SK-N-SH (cell line): ENCODE measurements at regions not wholly inside any gene's neighbourhood (a gene's known extent, or its start where the extent isn't known, plus 50 kb on each side); places are given as distances from the start of the nearest gene placed in this dataset.

Source experiments
- CTCF ChIA-PET: fragments of 300-600, 350-600 bp; formaldehyde crosslinking; extraction: SDS; loops from one replicate; lab custom pipeline; 2021; lab: Yijun Ruan, JAX
- POLR2A ChIA-PET: fragments of 350-600 bp; sonication (Branson Sonifier 250); formaldehyde crosslinking; extraction: SDS; loops from one replicate; lab custom pipeline; 2020; ENCODE audit warnings: antibody characterized with exemption, inconsistent platforms; lab: Yijun Ruan, JAX
- DNase-seq: peaks from one replicate; pipeline ENCODE4 v3.0.0; 2012
- H2AFZ ChIP-seq: fragments of 200-600 bp; sonication (generic); 2 replicates; pipeline ENCODE4 v1.8.1; 2016; ENCODE audit warnings: antibody characterized with exemption, mild to moderate bottlenecking, low read depth
- H3F3A ChIP-seq: fragments of 200-600 bp; sonication (generic); replicated peaks from 2 replicates; pipeline ENCODE3; 2016; ENCODE audit warnings: antibody characterized with exemption, mild to moderate bottlenecking; ENCODE audit not compliant: insufficient read depth
- H3K27ac ChIP-seq, 2 experiments: fragments of 200-500 bp in 1 of 2; fragments of 200-600 bp in 1 of 2; sonication (Bioruptor generic) in 1 of 2; sonication (generic), shearing (Covaris generic) in 1 of 2; 2 replicates each; pipeline versions ENCODE4 v1.5.1 to v1.6.1; 2014 to 2016; ENCODE audit warnings: low read depth in 2 of 2, inconsistent platforms in 1 of 2, low read length in 1 of 2, mild to moderate bottlenecking in 1 of 2, mixed read lengths in 1 of 2
- H3K27me3 ChIP-seq: fragments of 200-600 bp; sonication (generic), shearing (Covaris generic); 2 replicates; pipeline ENCODE4 v1.6.1; 2016; ENCODE audit warnings: mixed run types; ENCODE audit not compliant: insufficient read depth
- H3K36me3 ChIP-seq, 2 experiments: fragments of 200-500 bp in 1 of 2; fragments of 200-600 bp in 1 of 2; sonication (Bioruptor generic) in 1 of 2; sonication (generic) in 1 of 2; replicated peaks in 1 of 2; 2 replicates each; pipeline versions ENCODE3 to v1.5.1; 2014 to 2016; ENCODE audit warnings: low read length in 1 of 2, mild to moderate bottlenecking in 1 of 2; ENCODE audit not compliant: insufficient read depth in 2 of 2, control insufficient read depth in 1 of 2
- H3K4me1 ChIP-seq, 2 experiments: fragments of 200-500 bp in 1 of 2; fragments of 200-600 bp in 1 of 2; sonication (Bioruptor generic) in 1 of 2; sonication (generic), shearing (Covaris generic) in 1 of 2; 2 replicates each; pipeline versions ENCODE4 v1.5.1 to v1.6.1; 2014 to 2016; ENCODE audit warnings: low read depth in 1 of 2, low read length in 1 of 2, mixed run types in 1 of 2; ENCODE audit not compliant: insufficient read depth in 2 of 2, control insufficient read depth in 1 of 2
- H3K4me2 ChIP-seq: fragments of 200-600 bp; sonication (generic), shearing (Covaris generic); 2 replicates; pipeline ENCODE4 v1.6.1; 2017; ENCODE audit warnings: mixed run types
- H3K4me3 ChIP-seq, 2 experiments: fragments of 200-500 bp in 1 of 2; fragments of 200-600 bp in 1 of 2; sonication (Bioruptor generic) in 1 of 2; sonication (generic), shearing (Covaris generic) in 1 of 2; 2 replicates each; pipeline versions ENCODE4 v1.5.1 to v1.8.1; 2014 to 2016; ENCODE audit warnings: low read depth in 2 of 2, inconsistent platforms in 1 of 2, low read length in 1 of 2, mild to moderate bottlenecking in 1 of 2, mixed read lengths in 1 of 2, moderate library complexity in 1 of 2
- H3K79me2 ChIP-seq: fragments of 200-600 bp; sonication (generic); 2 replicates; pipeline ENCODE4 v1.8.1; 2017; ENCODE audit warnings: mild to moderate bottlenecking; ENCODE audit not compliant: insufficient read depth
- H3K9ac ChIP-seq: fragments of 200-600 bp; sonication (generic); 2 replicates; pipeline ENCODE4 v1.6.1; 2017; ENCODE audit warnings: mixed run types
- H3K9me2 ChIP-seq: fragments of 200-600 bp; sonication (generic); 2 replicates; pipeline ENCODE4 v1.6.1; 2017; ENCODE audit warnings: mixed run types
- H3K9me3 ChIP-seq: fragments of 200-600 bp; sonication (generic); 2 replicates; pipeline ENCODE4 v1.6.1; 2017; ENCODE audit warnings: mixed run types, mild to moderate bottlenecking, moderate library complexity
- H4K20me1 ChIP-seq: fragments of 200-600 bp; sonication (generic); 2 replicates; pipeline ENCODE4 v1.6.1; 2017; ENCODE audit warnings: mild to moderate bottlenecking, mixed run types; ENCODE audit not compliant: insufficient read depth
- CHD2 ChIP-seq: fragments of 150-350 bp; IDR thresholded peaks from 2 replicates; pipeline ENCODE4 v1.6.1; 2018; ENCODE audit warnings: low read length; ENCODE audit not compliant: partially characterized antibody
- ELF1 ChIP-seq: IDR thresholded peaks from 2 replicates; pipeline ENCODE4 v1.4.0; 2012
- FOXJ3 ChIP-seq: sonication (generic); formaldehyde crosslinking; IDR thresholded peaks from 2 replicates; pipeline ENCODE4 v1.5.1; 2020; ENCODE audit warnings: mild to moderate bottlenecking, missing genetic modification reagents
- FOXM1 ChIP-seq: IDR thresholded peaks from 2 replicates; pipeline ENCODE4 v1.4.0; 2012; ENCODE audit warnings: low read depth, mild to moderate bottlenecking
- GATA2 ChIP-seq: sonication (generic); formaldehyde crosslinking; IDR thresholded peaks from 2 replicates; pipeline ENCODE4 v1.5.0; 2020; ENCODE audit warnings: mild to moderate bottlenecking, missing genetic modification reagents
- MXI1 ChIP-seq: IDR thresholded peaks from 2 replicates; pipeline ENCODE4 v1.6.1; 2012; ENCODE audit warnings: mild to moderate bottlenecking, low read depth, low read length, improper control_type of control experiment
- NFIC ChIP-seq: IDR thresholded peaks from 2 replicates; pipeline ENCODE4 v1.4.0; 2012; ENCODE audit warnings: borderline replicate concordance
- NRF1 ChIP-seq: IDR thresholded peaks from 2 replicates; pipeline ENCODE4 v1.6.1; 2012; ENCODE audit warnings: low read depth, mild to moderate bottlenecking, low read length
- PBX3 ChIP-seq: IDR thresholded peaks from 2 replicates; pipeline ENCODE4; 2012
- POLR2AphosphoS5 ChIP-seq: IDR thresholded peaks from 2 replicates; pipeline ENCODE4 v1.6.1; 2012; ENCODE audit warnings: low read depth, low read length
- RAD21 ChIP-seq: IDR thresholded peaks from 2 replicates; pipeline ENCODE4 v1.6.1; 2012; ENCODE audit warnings: mild to moderate bottlenecking, low read length
- RCOR1 ChIP-seq: fragments of 150-350 bp; IDR thresholded peaks from 2 replicates; pipeline ENCODE4 v1.6.1; 2017; ENCODE audit warnings: antibody characterized with exemption, low read length
- REST ChIP-seq: IDR thresholded peaks from 2 replicates; pipeline ENCODE4 v1.6.1; 2012; ENCODE audit warnings: mild to moderate bottlenecking, low read depth, low read length, moderate library complexity
- RXRA ChIP-seq: IDR thresholded peaks from 2 replicates; pipeline ENCODE4 v1.4.0; 2012; ENCODE audit warnings: low read depth, mild to moderate bottlenecking, borderline replicate concordance
- TAF1 ChIP-seq: IDR thresholded peaks from 2 replicates; pipeline ENCODE4 v1.6.1; 2012; ENCODE audit warnings: low read depth, mild to moderate bottlenecking, low read length, moderate library complexity, borderline replicate concordance
- TEAD4 ChIP-seq: IDR thresholded peaks from 2 replicates; pipeline ENCODE4 v1.4.0; 2012; ENCODE audit warnings: mild to moderate bottlenecking, borderline replicate concordance; ENCODE audit not compliant: insufficient read depth
- WGBS: methylation state at CpG from one replicate; pipeline ENCODE4 v1.1.6; 2017; ENCODE audit warnings: low lambda C conversion rate; 5-methylcytosine and 5-hydroxymethylcytosine counted together
- TF ChIP-seq, protein P1 (sequence below): IDR thresholded peaks from 2 replicates; pipeline ENCODE4 v1.4.0; 2012; ENCODE audit warnings: low read depth, borderline replicate concordance
- TF ChIP-seq, protein P2 (sequence below): fragments of 150-350 bp; IDR thresholded peaks from 2 replicates; pipeline ENCODE4 v1.6.1; 2017; ENCODE audit warnings: antibody characterized with exemption, low read length, low read depth, borderline replicate concordance

DNA sequence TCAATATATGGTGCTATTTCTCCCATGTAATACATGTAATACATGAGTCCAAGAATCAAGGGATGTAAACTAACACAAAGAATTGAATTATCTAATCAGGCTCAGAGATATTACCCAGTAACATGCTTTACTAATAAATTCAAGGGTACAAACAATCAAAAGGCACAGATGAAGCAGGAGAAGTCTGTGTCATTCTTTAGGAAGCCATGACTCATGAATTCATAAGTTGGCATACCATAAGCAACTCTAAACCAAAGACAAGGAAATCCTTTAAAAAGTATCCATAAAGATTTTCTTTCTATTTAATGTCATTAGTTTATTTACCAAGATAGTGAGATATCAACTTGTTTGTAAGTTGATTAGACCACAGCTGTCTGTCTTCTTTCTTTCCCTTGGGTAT is 446.0 kb upstream of the IMPG1 start:
- H3K9me2 ChIP-seq: no peaks in the 10 kb centered on the region
- H3K4me3 ChIP-seq: no peak overlapping the region
- no peak overlapping the region for H3K4me2 ChIP-seq
- TF ChIP-seq CHD2 (no peak), RXRA (no peak), RAD21 (no peak), FOXJ3 (CRISPR knock-in tag) (no peak), NFIC (no peak)
- H3K36me3 ChIP-seq: no peaks in the 10 kb centered on the region
- no peaks in the 10 kb centered on the region for H3K4me1 ChIP-seq
- H4K20me1 ChIP-seq: no peaks in the 10 kb centered on the region
- ChIA-PET CTCF (no interaction called here), POLR2A (no interaction called here)
- H3F3A ChIP-seq: no peaks in the 10 kb centered on the region
- no peak overlapping the region for H3K27ac ChIP-seq
- no peak for DNase-seq
- no peaks in the 10 kb centered on the region for H3K27me3 ChIP-seq
- H3K9ac ChIP-seq: no peak overlapping the region
- no peaks in the 10 kb centered on the region for H3K9me3 ChIP-seq
- H3K79me2 ChIP-seq: no peaks in the 10 kb centered on the region
- H2AFZ ChIP-seq: no peak overlapping the region

GRCh38 chr6:76516924-76517323 is 444.5 kb upstream of the IMPG1 start:
- POLR2A ChIA-PET: no interaction called here

DNA sequence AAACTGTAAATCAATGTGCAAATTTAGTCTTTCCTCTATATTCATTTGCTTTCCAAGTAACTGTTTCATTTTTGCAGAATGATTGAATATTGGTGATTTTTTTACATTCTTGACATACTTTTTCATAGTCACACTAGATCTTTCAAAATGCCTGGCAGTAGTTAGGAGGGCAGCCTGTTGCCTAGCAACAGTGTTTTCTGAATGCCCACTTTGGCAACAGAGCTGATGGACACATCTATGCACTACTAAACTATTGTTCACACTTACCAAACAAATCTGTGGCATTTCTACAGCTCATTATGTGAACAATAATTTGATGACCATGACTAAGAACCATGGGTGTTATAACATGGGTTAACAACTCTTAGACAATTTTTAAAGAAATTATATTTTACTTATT is 438.0 kb upstream of the IMPG1 start:
- Histone ChIP-seq H3K9ac (no peak overlapping the region), H3K4me2 (no peak overlapping the region), H3K4me3 (no peak overlapping the region), H3K9me3 (no peaks in the 10 kb centered on the region), H3K9me2 (no peaks in the 10 kb centered on the region), H3K4me1 (no peaks in the 10 kb centered on the region), H3F3A (no peaks in the 10 kb centered on the region), H3K79me2 (no peaks in the 10 kb centered on the region), H2AFZ (no peak overlapping the region), H3K27me3 (no peaks in the 10 kb centered on the region), H3K36me3 (no peaks in the 10 kb centered on the region), H3K27ac (no peak overlapping the region), H4K20me1 (no peaks in the 10 kb centered on the region)
- ChIA-PET CTCF (no interaction called here), POLR2A (no interaction called here)
- DNase-seq: no peak
- TF ChIP-seq FOXJ3 (CRISPR knock-in tag): no peak
- no peak for TF ChIP-seq PBX3
- TF ChIP-seq TEAD4: no peak
- no peak for TF ChIP-seq FOXM1
- TF ChIP-seq, protein P1, sequence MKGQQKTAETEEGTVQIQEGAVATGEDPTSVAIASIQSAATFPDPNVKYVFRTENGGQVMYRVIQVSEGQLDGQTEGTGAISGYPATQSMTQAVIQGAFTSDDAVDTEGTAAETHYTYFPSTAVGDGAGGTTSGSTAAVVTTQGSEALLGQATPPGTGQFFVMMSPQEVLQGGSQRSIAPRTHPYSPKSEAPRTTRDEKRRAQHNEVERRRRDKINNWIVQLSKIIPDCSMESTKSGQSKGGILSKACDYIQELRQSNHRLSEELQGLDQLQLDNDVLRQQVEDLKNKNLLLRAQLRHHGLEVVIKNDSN: no peak
- no peak for TF ChIP-seq MXI1
- TF ChIP-seq REST: no peak

More at GRCh38 chr6:76516924-76517323, 444.5 kb upstream of the IMPG1 start:
- CTCF ChIA-PET: no interaction called here
- Histone ChIP-seq H3K79me2 (no peaks in the 10 kb centered on the region), H3K36me3 (no peaks in the 10 kb centered on the region), H3K27me3 (no peaks in the 10 kb centered on the region), H3K4me1 (no peaks in the 10 kb centered on the region), H3K9me2 (no peaks in the 10 kb centered on the region), H3K27ac (no peak overlapping the region), H3K9me3 (no peaks in the 10 kb centered on the region), H3K4me2 (no peak overlapping the region), H4K20me1 (no peaks in the 10 kb centered on the region), H3F3A (no peaks in the 10 kb centered on the region), H3K9ac (no peak overlapping the region), H3K4me3 (no peak overlapping the region), H2AFZ (no peak overlapping the region)
- 2% methylated on average over 4 of the region's 4 CpGs for WGBS
- no peak for TF ChIP-seq TAF1
- TF ChIP-seq RAD21: no peak
- no peak for TF ChIP-seq GATA2 (CRISPR knock-in tag)
- no peak for TF ChIP-seq NRF1
- TF ChIP-seq CHD2: no peak
- no peak for TF ChIP-seq POLR2AphosphoS5
- no peak for TF ChIP-seq ELF1
- no peak for TF ChIP-seq FOXM1
- TF ChIP-seq RCOR1: no peak
- TF ChIP-seq, protein P2, sequence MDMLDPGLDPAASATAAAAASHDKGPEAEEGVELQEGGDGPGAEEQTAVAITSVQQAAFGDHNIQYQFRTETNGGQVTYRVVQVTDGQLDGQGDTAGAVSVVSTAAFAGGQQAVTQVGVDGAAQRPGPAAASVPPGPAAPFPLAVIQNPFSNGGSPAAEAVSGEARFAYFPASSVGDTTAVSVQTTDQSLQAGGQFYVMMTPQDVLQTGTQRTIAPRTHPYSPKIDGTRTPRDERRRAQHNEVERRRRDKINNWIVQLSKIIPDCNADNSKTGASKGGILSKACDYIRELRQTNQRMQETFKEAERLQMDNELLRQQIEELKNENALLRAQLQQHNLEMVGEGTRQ: no peak
- DNase-seq: no peak
